Fibroblast of pulmonary artery (primary cell): ENCODE measurements at regions not wholly inside any gene's neighbourhood (a gene's known extent, or its start where the extent isn't known, plus 50 kb on each side); places are given as distances from the start of the nearest gene placed in this dataset.
A peak's percentile ranks its signal among the peaks of the same experiment; 100 is the strongest.

Experiments used
- DNase-seq: peaks from one replicate; pipeline ENCODE4 v3.0.0-alpha.2; 2010; ENCODE audit warnings: low read depth
- H3K4me3 ChIP-seq: replicated peaks from 2 replicates; pipeline ENCODE4 v1.5.1; 2011; ENCODE audit warnings: low read depth, mild to moderate bottlenecking, control low read depth, low read length, moderate library complexity
- TF ChIP-seq, protein P1 (sequence below): IDR thresholded peaks from 2 replicates; pipeline ENCODE4 v1.5.1; 2011; ENCODE audit warnings: mild to moderate bottlenecking, control low read depth, low read length, inconsistent platforms; ENCODE audit errors: missing control alignments

GRCh38 chr13:83471011-83471410 lies 411.3 kb downstream of the SLITRK1 start:
- no peak for DNase-seq
- TF ChIP-seq, protein P1, sequence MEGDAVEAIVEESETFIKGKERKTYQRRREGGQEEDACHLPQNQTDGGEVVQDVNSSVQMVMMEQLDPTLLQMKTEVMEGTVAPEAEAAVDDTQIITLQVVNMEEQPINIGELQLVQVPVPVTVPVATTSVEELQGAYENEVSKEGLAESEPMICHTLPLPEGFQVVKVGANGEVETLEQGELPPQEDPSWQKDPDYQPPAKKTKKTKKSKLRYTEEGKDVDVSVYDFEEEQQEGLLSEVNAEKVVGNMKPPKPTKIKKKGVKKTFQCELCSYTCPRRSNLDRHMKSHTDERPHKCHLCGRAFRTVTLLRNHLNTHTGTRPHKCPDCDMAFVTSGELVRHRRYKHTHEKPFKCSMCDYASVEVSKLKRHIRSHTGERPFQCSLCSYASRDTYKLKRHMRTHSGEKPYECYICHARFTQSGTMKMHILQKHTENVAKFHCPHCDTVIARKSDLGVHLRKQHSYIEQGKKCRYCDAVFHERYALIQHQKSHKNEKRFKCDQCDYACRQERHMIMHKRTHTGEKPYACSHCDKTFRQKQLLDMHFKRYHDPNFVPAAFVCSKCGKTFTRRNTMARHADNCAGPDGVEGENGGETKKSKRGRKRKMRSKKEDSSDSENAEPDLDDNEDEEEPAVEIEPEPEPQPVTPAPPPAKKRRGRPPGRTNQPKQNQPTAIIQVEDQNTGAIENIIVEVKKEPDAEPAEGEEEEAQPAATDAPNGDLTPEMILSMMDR: no peak
- H3K4me3 ChIP-seq: no peak overlapping the region

GRCh38 chr13:83470133-83470797 lies 412.0 kb downstream of the SLITRK1 start:
- no peak overlapping the region for H3K4me3 ChIP-seq
- no peak for DNase-seq
- TF ChIP-seq, protein P1: no peak

DNA sequence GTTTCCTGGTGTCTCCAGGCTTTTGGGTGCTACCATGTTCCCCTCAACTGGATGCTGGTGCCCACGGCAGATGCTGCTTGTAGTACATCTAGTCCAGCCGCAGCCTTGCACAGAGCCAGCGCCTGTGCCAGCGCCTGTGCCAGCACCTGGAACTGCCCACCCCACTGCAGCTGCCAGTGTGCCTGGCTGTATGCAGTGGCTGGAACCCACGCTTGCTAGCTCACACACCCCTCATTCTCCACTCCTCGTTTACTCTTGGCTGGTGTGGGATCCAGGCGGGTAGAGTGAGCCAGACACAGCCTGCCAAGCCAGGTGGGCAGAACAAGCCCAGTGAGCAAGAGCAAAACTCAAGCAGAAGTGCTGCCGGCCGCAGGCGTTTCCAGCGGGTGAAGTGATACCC lies 428.6 kb downstream of the SLITRK1 start:
- TF ChIP-seq, protein P1: no peak
- no peak for DNase-seq
- H3K4me3 ChIP-seq: no peak overlapping the region

- TF ChIP-seq, protein P1: no peak
- H3K4me3 ChIP-seq: no peak overlapping the region
- no peak for DNase-seq
Observed at GRCh38 chr13:83453300-83453699, 429.0 kb downstream of the SLITRK1 start.

GRCh38 chr13:83452292-83452950 lies 429.9 kb downstream of the SLITRK1 start:
- H3K4me3 ChIP-seq: no peak overlapping the region
- no peak for DNase-seq
- TF ChIP-seq, protein P1: no peak

DNA sequence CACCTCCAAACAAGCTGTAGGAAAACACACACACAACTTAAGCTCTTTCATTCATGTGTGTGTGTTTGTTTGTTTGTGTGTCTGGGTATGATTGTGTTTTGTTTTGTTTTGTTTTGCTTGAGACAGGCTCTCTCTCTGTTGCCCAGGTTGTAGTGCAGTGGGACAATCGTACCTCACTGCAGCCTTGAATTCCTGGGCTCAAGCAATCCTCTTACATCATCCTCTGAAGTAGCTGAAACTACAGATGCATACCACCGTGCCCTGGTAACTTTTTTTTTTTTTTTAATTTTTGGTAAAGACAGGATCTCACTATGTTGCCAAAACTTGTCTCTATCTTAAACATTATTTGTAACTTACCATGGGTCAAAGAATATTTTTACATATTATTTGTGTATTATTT lies 431.7 kb downstream of the SLITRK1 start:
- peak; percentile 27 for DNase-seq
- H3K4me3 ChIP-seq: no peak overlapping the region
- TF ChIP-seq, protein P1: no peak
